HG03378 (cell line): ENCODE measurements at regions not wholly inside any gene's neighbourhood (a gene's known extent, or its start where the extent isn't known, plus 50 kb on each side); places are given as distances from the start of the nearest gene placed in this dataset.
"Not testable (repeated sequence)": the region's sequence is repeated elsewhere in the genome, so short reads cannot be mapped to it uniquely, and the experiment has no call there.

Source experiments
- ATAC-seq: cut with Tn5 transposase; IDR thresholded peaks from one replicate; pipeline ENCODE4 v1.9.1; 2021; ENCODE audit warnings: mild to moderate bottlenecking, moderate library complexity; ENCODE audit not compliant: unreplicated experiment

- no peak for ATAC-seq
Measured at GRCh38 chr10:53543410-53543809, 770.8 kb upstream of the MBL2 start.

- no peak for ATAC-seq
Measured at GRCh38 chr10:53537508-53537907, 764.9 kb upstream of the MBL2 start.

- no peak for ATAC-seq
Measured at GRCh38 chr10:53536322-53536721, 763.7 kb upstream of the MBL2 start.

- ATAC-seq: no peak
Measured at GRCh38 chr10:53534428-53534827, 761.8 kb upstream of the MBL2 start.

- ATAC-seq: no peak
Measured at GRCh38 chr10:53528974-53529373, 756.4 kb upstream of the MBL2 start.

- ATAC-seq: no peak
Measured at GRCh38 chr10:53521046-53521445, 748.5 kb upstream of the MBL2 start.

- ATAC-seq: no peak
Measured at GRCh38 chr10:53508197-53508596, 735.6 kb upstream of the MBL2 start.

- not testable (repeated sequence) for ATAC-seq
Measured at GRCh38 chr10:53504492-53504891, 731.9 kb upstream of the MBL2 start.

- no peak for ATAC-seq
Measured at GRCh38 chr10:53491774-53492173, 719.2 kb upstream of the MBL2 start.

- ATAC-seq: no peak
Measured at GRCh38 chr10:53490553-53490952, 718.0 kb upstream of the MBL2 start.

GRCh38 chr10:53489335-53490182, 717.0 kb upstream of the MBL2 start:
- no peak for ATAC-seq

GRCh38 chr10:53487019-53487983, 714.7 kb upstream of the MBL2 start:
- ATAC-seq: no peak

GRCh38 chr10:53485422-53485821, 712.8 kb upstream of the MBL2 start:
- ATAC-seq: not testable (repeated sequence)

- no peak for ATAC-seq
Measured at GRCh38 chr10:53479365-53479764, 706.8 kb upstream of the MBL2 start.

GRCh38 chr10:53477313-53477675, 704.7 kb upstream of the MBL2 start:
- ATAC-seq: no peak

- no peak for ATAC-seq
Measured at GRCh38 chr10:53476650-53477312, 704.2 kb upstream of the MBL2 start.

GRCh38 chr10:53469383-53469782, 696.8 kb upstream of the MBL2 start:
- ATAC-seq: no peak

- ATAC-seq: no peak
Measured at GRCh38 chr10:53463539-53463938, 691.0 kb upstream of the MBL2 start.

- no peak for ATAC-seq
Measured at GRCh38 chr10:53458007-53458406, 685.4 kb upstream of the MBL2 start.

GRCh38 chr10:53453196-53453595, 680.6 kb upstream of the MBL2 start:
- ATAC-seq: no peak

- ATAC-seq: no peak
Measured at GRCh38 chr10:53447576-53447975, 675.0 kb upstream of the MBL2 start.
